RWPE1 (cell line): ENCODE measurements at regions not wholly inside any gene's neighbourhood (a gene's known extent, or its start where the extent isn't known, plus 50 kb on each side); places are given as distances from the start of the nearest gene placed in this dataset.

Source experiments
- CTCF ChIA-PET: fragments of 350-600 bp; sonication (Branson Sonifier 250); formaldehyde crosslinking; extraction: SDS; loops from one replicate; lab custom pipeline; 2021; lab: Yijun Ruan, JAX
- POLR2A ChIA-PET: fragments of 400-600 bp; formaldehyde crosslinking; extraction: SDS; loops from one replicate; lab custom pipeline; 2020; ENCODE audit warnings: antibody characterized with exemption; ENCODE audit not compliant: low non-redundant PET; lab: Yijun Ruan, JAX
- DNase-seq: peaks from one replicate; pipeline ENCODE4 v3.0.0; 2012; ENCODE audit warnings: low spot score
- H3K27ac ChIP-seq: fragments of 450-650 bp; 2 replicates; pipeline ENCODE4 v1.5.1; 2017
- CTCF ChIP-seq: fragments of 450-650 bp; conservative IDR thresholded peaks from 2 replicates; pipeline ENCODE4 v1.5.1; 2017; ENCODE audit warnings: low read depth, mild to moderate bottlenecking

- POLR2A ChIA-PET = no interaction called here
- TF ChIP-seq CTCF = no peak
- CTCF ChIA-PET = no interaction called here
- DNase-seq = no peak
- no peak overlapping the region for H3K27ac ChIP-seq
Measured at GRCh38 chr18:42137693-42138375, 182.8 kb downstream of the PIK3C3 start.

GRCh38 chr18:42141439-42141838 lies 186.4 kb downstream of the PIK3C3 start:
- TF ChIP-seq CTCF = no peak
- POLR2A ChIA-PET = no interaction called here
- DNase-seq = no peak
- no peak overlapping the region for H3K27ac ChIP-seq
- CTCF ChIA-PET = no interaction called here

GRCh38 chr18:42155024-42155423 lies 200.0 kb downstream of the PIK3C3 start:
- CTCF ChIA-PET = no interaction called here
- DNase-seq = no peak
- H3K27ac ChIP-seq = no peak overlapping the region
- no peak for TF ChIP-seq CTCF
- POLR2A ChIA-PET = no interaction called here

- no peak overlapping the region for H3K27ac ChIP-seq
- DNase-seq = no peak
- POLR2A ChIA-PET = no interaction called here
- no peak for TF ChIP-seq CTCF
- CTCF ChIA-PET = no interaction called here
Measured at GRCh38 chr18:42156281-42156680, 201.2 kb downstream of the PIK3C3 start.

GRCh38 chr18:42157420-42157819 lies 202.4 kb downstream of the PIK3C3 start:
- TF ChIP-seq CTCF = no peak
- ChIA-PET CTCF (no interaction called here), POLR2A (no interaction called here)
- DNase-seq = no peak
- H3K27ac ChIP-seq = no peak overlapping the region

GRCh38 chr18:42157878-42158277 lies 202.8 kb downstream of the PIK3C3 start:
- ChIA-PET POLR2A (no interaction called here), CTCF (no interaction called here)
- TF ChIP-seq CTCF = no peak
- no peak for DNase-seq
- no peak overlapping the region for H3K27ac ChIP-seq
